Suprapubic skin (tissue), 4 donors: ENCODE measurements at regions not wholly inside any gene's neighbourhood (a gene's known extent, or its start where the extent isn't known, plus 50 kb on each side); places are given as distances from the start of the nearest gene placed in this dataset.

ENCODE experiments used
- EP300 ChIP-seq: sonication (generic); formaldehyde crosslinking; IDR thresholded peaks from one replicate; pipeline ENCODE4 v1.6.1; 2017; ENCODE audit warnings: antibody characterized with exemption
- POLR2A ChIP-seq, 2 donors: fragments of 450-650 bp; IDR thresholded peaks; one replicate each; pipeline ENCODE4 v1.6.1; 2017; ENCODE audit warnings: antibody characterized with exemption in 2 of 2, mild to moderate bottlenecking in 2 of 2, moderate library complexity in 2 of 2
- POLR2AphosphoS5 ChIP-seq, 3 donors: sonication (generic); formaldehyde crosslinking; IDR thresholded peaks; one replicate each; pipeline ENCODE4 v1.6.1; 2017; ENCODE audit warnings: antibody characterized with exemption in 3 of 3
- TF ChIP-seq, protein P1 (sequence below), 2 donors: fragments of 200-600 bp in 1 of 2; fragments of 450-650 bp in 1 of 2; sonication (generic) in 1 of 2; IDR thresholded peaks; one replicate each; pipeline ENCODE4 v1.5.1; 2016 to 2019; ENCODE audit warnings: antibody characterized with exemption in 2 of 2, mild to moderate bottlenecking in 1 of 2, moderate library complexity in 1 of 2

DNA sequence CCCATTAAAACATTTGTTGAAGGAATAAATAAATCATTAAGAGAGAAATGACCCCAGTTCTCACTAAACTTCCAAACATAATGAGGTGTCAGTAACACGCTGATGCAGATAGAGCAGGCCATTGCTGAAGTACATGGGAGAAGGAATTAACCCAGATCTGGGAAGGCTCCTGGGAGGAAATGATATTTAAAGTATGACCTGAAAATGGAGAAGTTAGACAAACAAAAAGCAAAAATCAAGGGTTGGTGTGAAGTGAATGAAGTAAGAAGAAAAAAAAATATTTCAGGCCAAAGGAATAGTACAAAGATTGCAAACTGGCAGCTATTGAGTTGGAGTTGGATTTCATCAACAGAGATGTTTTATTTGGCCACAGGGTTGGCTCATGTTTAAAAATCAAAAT lies 71.4 kb downstream of the RGS2 start:
- TF ChIP-seq, protein P1, sequence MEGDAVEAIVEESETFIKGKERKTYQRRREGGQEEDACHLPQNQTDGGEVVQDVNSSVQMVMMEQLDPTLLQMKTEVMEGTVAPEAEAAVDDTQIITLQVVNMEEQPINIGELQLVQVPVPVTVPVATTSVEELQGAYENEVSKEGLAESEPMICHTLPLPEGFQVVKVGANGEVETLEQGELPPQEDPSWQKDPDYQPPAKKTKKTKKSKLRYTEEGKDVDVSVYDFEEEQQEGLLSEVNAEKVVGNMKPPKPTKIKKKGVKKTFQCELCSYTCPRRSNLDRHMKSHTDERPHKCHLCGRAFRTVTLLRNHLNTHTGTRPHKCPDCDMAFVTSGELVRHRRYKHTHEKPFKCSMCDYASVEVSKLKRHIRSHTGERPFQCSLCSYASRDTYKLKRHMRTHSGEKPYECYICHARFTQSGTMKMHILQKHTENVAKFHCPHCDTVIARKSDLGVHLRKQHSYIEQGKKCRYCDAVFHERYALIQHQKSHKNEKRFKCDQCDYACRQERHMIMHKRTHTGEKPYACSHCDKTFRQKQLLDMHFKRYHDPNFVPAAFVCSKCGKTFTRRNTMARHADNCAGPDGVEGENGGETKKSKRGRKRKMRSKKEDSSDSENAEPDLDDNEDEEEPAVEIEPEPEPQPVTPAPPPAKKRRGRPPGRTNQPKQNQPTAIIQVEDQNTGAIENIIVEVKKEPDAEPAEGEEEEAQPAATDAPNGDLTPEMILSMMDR (IDR thresholded peaks at IDR 0.05): no peak
- TF ChIP-seq POLR2A (IDR thresholded peaks at IDR 0.05) (no peak), POLR2AphosphoS5 (IDR thresholded peaks at IDR 0.05) (no peak), EP300 (no peak)
